Adrenal gland (tissue), 5 donors: ENCODE measurements at regions not wholly inside any gene's neighbourhood (a gene's known extent, or its start where the extent isn't known, plus 50 kb on each side); places are given as distances from the start of the nearest gene placed in this dataset.

Experiments used
- CTCF ChIP-seq, 6 experiments: fragments of 450-650 bp in 4 of 6; fragments of 200-600 bp in 2 of 6; sonication (generic) in 1 of 6; IDR thresholded peaks; 1 replicate in 5 of 6; 2 replicates in 1 of 6; pipeline versions ENCODE4 v1.5.1 to v1.8.0; 2016 to 2021; ENCODE audit warnings: antibody characterized with exemption in 6 of 6, mild to moderate bottlenecking in 2 of 6, moderate library complexity in 1 of 6
- POLR2A ChIP-seq, 2 donors: fragments of 450-650 bp; IDR thresholded peaks; one replicate each; pipeline ENCODE4 v1.6.1; 2017; ENCODE audit warnings: antibody characterized with exemption in 2 of 2, mild to moderate bottlenecking in 2 of 2, moderate library complexity in 1 of 2
- donor health status: DM: no; HTN: no; CAD: no.

DNA sequence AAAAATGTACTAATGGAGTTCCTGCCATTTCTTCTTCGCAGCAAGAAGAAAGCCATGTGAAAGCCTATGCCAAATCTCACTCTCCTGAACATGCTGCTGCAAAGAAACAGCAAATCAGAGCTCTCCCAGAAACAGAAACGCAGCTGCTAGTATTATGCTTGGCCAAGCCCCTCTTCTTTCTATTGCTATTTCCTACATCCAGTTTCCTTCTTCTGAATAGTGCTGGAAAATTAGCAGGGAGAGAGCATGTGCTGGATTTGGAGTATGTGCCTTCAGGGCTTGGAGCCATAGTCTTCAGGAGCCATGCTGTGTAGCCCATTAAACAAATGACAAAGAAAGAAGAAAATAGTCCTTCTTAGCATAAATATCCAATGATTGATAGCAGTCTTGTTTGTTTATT lies 852.0 kb upstream of the PHF14 start:
- TF ChIP-seq POLR2A (IDR thresholded peaks at IDR 0.05) (no peak), CTCF (IDR thresholded peaks at IDR 0.05) (no peak)
